ENCODE measurements at regions not wholly inside any gene's neighbourhood (a gene's known extent, or its start where the extent isn't known, plus 50 kb on each side); places are given as distances from the start of the nearest gene placed in this dataset.

DNA sequence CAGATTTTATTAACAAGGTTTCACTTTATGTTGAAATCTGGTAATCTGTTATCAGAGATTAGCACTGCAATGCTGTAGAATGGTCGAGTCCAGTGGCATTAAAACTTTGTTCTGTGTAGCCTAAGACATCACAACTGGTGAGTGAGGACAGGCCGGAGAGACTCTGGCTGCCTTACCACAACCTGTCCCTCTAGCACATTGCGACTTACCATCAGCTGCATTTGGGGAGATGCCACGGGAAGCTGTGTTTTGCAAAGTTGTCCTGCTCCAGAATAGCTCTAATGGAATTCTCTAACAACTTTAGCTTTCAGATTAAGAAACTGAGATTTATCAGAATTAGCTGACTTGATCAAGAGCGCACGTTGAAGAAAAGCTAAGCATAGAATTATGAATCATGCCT, 493.3 kb downstream of the MAFB start:
- no peak for TF ChIP-seq CTCF (IDR thresholded peaks at IDR 0.05; ENCODE audit: borderline replicate concordance, control extremely low read depth, extremely low read depth, insufficient read depth, missing control alignments)
- no peak for DNase-seq (ENCODE audit: low spot score)
- in situ Hi-C loops (cut with MboI; ENCODE audit: low sequenced_read_pairs, unreplicated experiment) = no loop called here

DNA sequence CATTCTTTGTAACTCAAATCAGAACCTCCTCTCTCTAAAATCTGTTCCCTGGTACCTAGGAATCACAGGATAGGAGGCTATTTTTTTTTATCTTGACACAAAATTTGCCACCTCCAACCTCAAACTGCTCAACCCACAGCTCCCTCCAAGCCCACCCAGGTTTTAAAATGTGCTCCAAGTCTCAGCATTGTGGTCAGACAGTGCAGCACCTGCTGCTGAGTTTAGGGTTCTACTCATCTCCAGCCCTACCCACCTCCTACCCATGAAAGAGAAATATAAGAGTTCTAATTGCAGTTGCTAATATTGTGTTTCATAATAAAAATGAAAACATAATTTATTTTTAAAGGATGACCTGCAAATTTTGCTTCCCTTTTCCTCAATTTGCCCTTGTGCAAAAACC, 496.5 kb downstream of the MAFB start:
- no peak for DNase-seq (ENCODE audit: low spot score)
- TF ChIP-seq CTCF (IDR thresholded peaks at IDR 0.05; ENCODE audit: borderline replicate concordance, control extremely low read depth, extremely low read depth, insufficient read depth, missing control alignments) = no peak
- in situ Hi-C loops (cut with MboI; ENCODE audit: low sequenced_read_pairs, unreplicated experiment) = no loop called here

DNA sequence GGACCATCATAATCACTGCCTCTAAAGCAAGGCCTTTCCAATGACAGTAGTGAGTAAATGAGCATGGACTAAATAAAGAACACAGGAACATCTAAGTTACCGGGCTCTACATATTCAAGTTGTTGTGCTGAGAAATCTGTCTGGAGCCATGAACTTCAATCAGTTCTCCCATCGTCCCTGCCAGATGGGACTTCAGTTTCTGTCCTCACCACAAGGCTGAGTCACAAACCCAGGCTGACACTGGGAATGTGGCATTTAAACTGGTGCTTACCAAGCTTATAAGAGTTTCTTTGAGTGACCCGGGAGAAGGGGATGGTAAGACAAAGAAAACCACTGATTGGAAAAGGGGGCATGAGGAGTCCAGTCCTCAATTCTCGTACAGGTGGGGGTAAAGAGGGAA, 497.0 kb downstream of the MAFB start:
- in situ Hi-C loops (cut with MboI; ENCODE audit: low sequenced_read_pairs, unreplicated experiment) = no loop called here
- no peak for TF ChIP-seq CTCF (IDR thresholded peaks at IDR 0.05; ENCODE audit: borderline replicate concordance, control extremely low read depth, extremely low read depth, insufficient read depth, missing control alignments)
- DNase-seq (ENCODE audit: low spot score) = no peak

DNA sequence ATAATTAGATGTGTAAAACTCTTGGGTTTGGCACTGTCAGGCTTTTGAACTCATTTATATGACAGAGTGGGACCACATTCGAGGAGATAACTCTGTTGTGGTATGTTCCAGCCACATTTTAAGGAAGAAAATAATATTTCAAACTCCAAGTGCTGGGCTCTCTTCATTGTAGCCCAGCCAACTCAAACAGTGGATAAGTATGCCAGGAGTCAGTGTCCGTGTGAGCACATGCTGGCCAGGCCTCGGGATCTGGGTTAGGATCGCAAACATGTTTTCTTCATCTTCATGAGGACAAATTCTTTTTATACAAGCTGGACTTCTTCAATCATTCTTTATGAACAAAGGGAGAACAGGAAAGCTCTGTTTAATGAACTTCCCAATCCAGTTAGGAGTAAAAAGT, 497.5 kb downstream of the MAFB start:
- no peak for DNase-seq (ENCODE audit: low spot score)
- TF ChIP-seq CTCF (IDR thresholded peaks at IDR 0.05; ENCODE audit: borderline replicate concordance, control extremely low read depth, extremely low read depth, insufficient read depth, missing control alignments) = no peak
- in situ Hi-C loops (cut with MboI; ENCODE audit: low sequenced_read_pairs, unreplicated experiment) = no loop called here

GRCh38 chr20:40189621-40190020, 499.4 kb downstream of the MAFB start:
- TF ChIP-seq CTCF (IDR thresholded peaks at IDR 0.05; ENCODE audit: borderline replicate concordance, control extremely low read depth, extremely low read depth, insufficient read depth, missing control alignments) = no peak
- in situ Hi-C loops (cut with MboI; ENCODE audit: low sequenced_read_pairs, unreplicated experiment) = no loop called here
- no peak for DNase-seq (ENCODE audit: low spot score)

DNA sequence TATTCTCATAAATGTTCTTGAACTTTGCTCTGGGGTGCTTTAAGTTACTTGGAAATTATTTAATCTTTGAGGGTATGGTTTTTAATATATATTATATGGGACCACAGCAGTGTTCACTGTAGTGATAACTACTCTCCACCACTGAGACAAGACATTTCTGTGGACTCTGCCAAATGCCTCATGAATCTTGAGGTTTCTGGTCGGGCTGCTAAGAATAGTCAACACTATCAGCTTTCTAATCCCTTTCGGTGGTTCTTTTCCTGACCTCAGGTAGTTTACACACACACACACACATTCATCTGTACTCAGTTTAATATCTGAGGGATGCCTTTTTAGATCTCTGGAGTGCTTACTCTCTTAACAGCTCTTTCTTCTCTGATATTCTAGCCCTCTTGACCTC, 500.7 kb downstream of the MAFB start:
- no peak for DNase-seq (ENCODE audit: low spot score)
- no peak for TF ChIP-seq CTCF (IDR thresholded peaks at IDR 0.05; ENCODE audit: borderline replicate concordance, control extremely low read depth, extremely low read depth, insufficient read depth, missing control alignments)
- in situ Hi-C loops (cut with MboI; ENCODE audit: low sequenced_read_pairs, unreplicated experiment) = no loop called here

DNA sequence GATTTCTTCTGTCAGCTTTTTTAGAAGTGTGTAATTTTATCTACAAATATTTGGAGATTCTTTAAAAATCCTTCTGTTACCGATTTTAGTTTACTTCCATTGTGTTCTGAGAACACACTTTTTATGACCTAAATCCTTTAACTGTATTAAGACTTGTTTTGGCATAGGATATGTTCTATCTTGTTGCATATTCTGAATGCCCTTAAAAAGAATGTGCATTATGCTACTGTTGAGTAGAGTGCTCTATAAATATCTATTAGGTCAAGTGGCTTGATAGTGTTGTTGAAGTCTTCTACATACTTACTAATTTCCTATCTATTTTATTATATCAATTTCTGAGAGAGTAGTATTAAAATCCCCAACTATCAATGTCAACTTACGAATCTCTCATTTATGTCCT, 502.2 kb downstream of the MAFB start:
- in situ Hi-C loops (cut with MboI; ENCODE audit: low sequenced_read_pairs, unreplicated experiment) = no loop called here
- no peak for DNase-seq (ENCODE audit: low spot score)
- no peak for TF ChIP-seq CTCF (IDR thresholded peaks at IDR 0.05; ENCODE audit: borderline replicate concordance, control extremely low read depth, extremely low read depth, insufficient read depth, missing control alignments)
